ENCODE measurements at regions not wholly inside any gene's neighbourhood (a gene's known extent, or its start where the extent isn't known, plus 50 kb on each side); places are given as distances from the start of the nearest gene placed in this dataset.

GRCh38 chr1:209344156-209344555 lies 239.4 kb upstream of the CAMK1G start:
- peaks cover 15% of the 10 kb centered on the region for H3K27me3 Mint-ChIP-seq
- H3K4me3 ChIP-seq (ENCODE audit: low read length): no peak overlapping the region
- no peak overlapping the region for H3K27ac Mint-ChIP-seq
- no peaks in the 10 kb centered on the region for H3K36me3 ChIP-seq (ENCODE audit: insufficient read depth, low read length)
- no peaks in the 10 kb centered on the region for H3K4me1 ChIP-seq (ENCODE audit: insufficient read depth, low read length)
- POLR2A ChIA-PET: no interaction called here
- H3K4me1 Mint-ChIP-seq (ENCODE audit: low read depth): no peaks in the 10 kb centered on the region
- no peak for TF ChIP-seq CTCF (IDR thresholded peaks at IDR 0.05)
- H3K9me3 Mint-ChIP-seq: no peaks in the 10 kb centered on the region
- no peaks in the 10 kb centered on the region for H3K27me3 ChIP-seq (ENCODE audit: control insufficient read depth in 1 of 2, insufficient read depth in 2 of 2, low read length in 2 of 2)
- H3K27ac ChIP-seq (ENCODE audit: low read depth in 1 of 2, low read length in 2 of 2): no peak overlapping the region
- no peaks in the 10 kb centered on the region for H3K9me3 ChIP-seq (ENCODE audit: control insufficient read depth in 1 of 2, insufficient read depth in 1 of 2, low read length in 2 of 2)
- DNase-seq: no peak
- ATAC-seq (ENCODE audit: poor library complexity): no peak
- no peak overlapping the region for H3K4me3 Mint-ChIP-seq
- H3K36me3 Mint-ChIP-seq (ENCODE audit: low read depth): no peaks in the 10 kb centered on the region
- intact Hi-C loops (cut with DNase I, micrococcal nuclease): no loop called here
- CTCF ChIA-PET: no interaction called here

- Histone ChIP-seq H3K27ac (ENCODE audit: low read depth in 1 of 2, low read length in 2 of 2) (no peak overlapping the region), H3K4me3 (ENCODE audit: low read length) (no peak overlapping the region), H3K4me1 (ENCODE audit: insufficient read depth, low read length) (no peaks in the 10 kb centered on the region), H3K27me3 (ENCODE audit: control insufficient read depth in 1 of 2, insufficient read depth in 2 of 2, low read length in 2 of 2) (peaks cover 0 to 2% of the 10 kb centered on the region in 2 experiments), H3K36me3 (ENCODE audit: insufficient read depth, low read length) (no peaks in the 10 kb centered on the region), H3K9me3 (ENCODE audit: control insufficient read depth in 1 of 2, insufficient read depth in 1 of 2, low read length in 2 of 2) (no peaks in the 10 kb centered on the region)
- no peak for DNase-seq
- intact Hi-C loops (cut with DNase I, micrococcal nuclease): no loop called here
- H3K4me1 Mint-ChIP-seq (ENCODE audit: low read depth): no peaks in the 10 kb centered on the region
- TF ChIP-seq CTCF (IDR thresholded peaks at IDR 0.05): no peak
- ChIA-PET CTCF (no interaction called here), POLR2A (no interaction called here)
- no peak overlapping the region for H3K4me3 Mint-ChIP-seq
- no peak overlapping the region for H3K27ac Mint-ChIP-seq
- H3K27me3 Mint-ChIP-seq: peaks cover 13% of the 10 kb centered on the region
- no peaks in the 10 kb centered on the region for H3K36me3 Mint-ChIP-seq (ENCODE audit: low read depth)
- ATAC-seq (ENCODE audit: poor library complexity): no peak
- no peaks in the 10 kb centered on the region for H3K9me3 Mint-ChIP-seq
These were observed 233.9 kb upstream of the CAMK1G start for GRCh38 chr1:209349363-209350308.

- H3K4me3 Mint-ChIP-seq: no peak overlapping the region
- H3K27ac ChIP-seq (ENCODE audit: low read depth in 1 of 2, low read length in 2 of 2): no peak overlapping the region
- H3K27me3 Mint-ChIP-seq: peaks cover 13% of the 10 kb centered on the region
- ATAC-seq (ENCODE audit: poor library complexity) (no peak), DNase-seq (no peak)
- H3K9me3 ChIP-seq (ENCODE audit: control insufficient read depth in 1 of 2, insufficient read depth in 1 of 2, low read length in 2 of 2): no peaks in the 10 kb centered on the region
- no peak overlapping the region for H3K27ac Mint-ChIP-seq
- intact Hi-C loops (cut with DNase I, micrococcal nuclease): no loop called here
- H3K36me3 Mint-ChIP-seq (ENCODE audit: low read depth): no peaks in the 10 kb centered on the region
- peaks cover 0 to 2% of the 10 kb centered on the region in 2 experiments for H3K27me3 ChIP-seq (ENCODE audit: control insufficient read depth in 1 of 2, insufficient read depth in 2 of 2, low read length in 2 of 2)
- TF ChIP-seq CTCF (IDR thresholded peaks at IDR 0.05): no peak
- no peaks in the 10 kb centered on the region for H3K36me3 ChIP-seq (ENCODE audit: insufficient read depth, low read length)
- POLR2A ChIA-PET: no interaction called here
- H3K9me3 Mint-ChIP-seq: no peaks in the 10 kb centered on the region
- CTCF ChIA-PET: no interaction called here
- H3K4me3 ChIP-seq (ENCODE audit: low read length): no peak overlapping the region
- H3K4me1 ChIP-seq (ENCODE audit: insufficient read depth, low read length): no peaks in the 10 kb centered on the region
- no peaks in the 10 kb centered on the region for H3K4me1 Mint-ChIP-seq (ENCODE audit: low read depth)
These were observed 230.5 kb upstream of the CAMK1G start for GRCh38 chr1:209353053-209353452.
